Osteoblast (primary cell): ENCODE measurements at regions not wholly inside any gene's neighbourhood (a gene's known extent, or its start where the extent isn't known, plus 50 kb on each side); places are given as distances from the start of the nearest gene placed in this dataset.

Experiments used
- DNase-seq: peaks from one replicate; pipeline ENCODE4 v3.0.0; 2011; ENCODE audit warnings: low spot score, mixed read lengths; ENCODE audit not compliant: insufficient read length; ENCODE audit errors: missing footprints
- H2AFZ ChIP-seq: 2 replicates; pipeline ENCODE4 v1.6.0; 2011; ENCODE audit warnings: mild to moderate bottlenecking, low read length
- H3K27ac ChIP-seq: 2 replicates; pipeline ENCODE4 v1.5.1; 2011; ENCODE audit warnings: mild to moderate bottlenecking, low read depth, low read length, moderate library complexity
- H3K27me3 ChIP-seq: 2 replicates; pipeline ENCODE4 v1.6.0; 2012; ENCODE audit warnings: mild to moderate bottlenecking, control low read depth, inconsistent platforms, low read length, moderate library complexity; ENCODE audit not compliant: insufficient read depth
- H3K36me3 ChIP-seq: 2 replicates; pipeline ENCODE4 v1.5.1; 2011; ENCODE audit warnings: mild to moderate bottlenecking, low read length, control low read depth, moderate library complexity; ENCODE audit not compliant: insufficient read depth
- H3K4me1 ChIP-seq: 2 replicates; pipeline ENCODE4 v1.5.1; 2011; ENCODE audit warnings: mild to moderate bottlenecking, low read length, control low read depth, moderate library complexity; ENCODE audit not compliant: insufficient read depth
- H3K4me2 ChIP-seq: 2 replicates; pipeline ENCODE4 v1.6.0; 2011; ENCODE audit warnings: mild to moderate bottlenecking, low read length; ENCODE audit not compliant: insufficient read depth
- H3K4me3 ChIP-seq: fragments of 200-600 bp; sonication (generic); 3 replicates; pipeline ENCODE4 v1.5.1; 2012; ENCODE audit warnings: mild to moderate bottlenecking, low read length, inconsistent platforms; ENCODE audit not compliant: insufficient read depth
- H3K79me2 ChIP-seq: 2 replicates; pipeline ENCODE4 v1.6.0; 2012; ENCODE audit warnings: mild to moderate bottlenecking, low read length, control low read depth, inconsistent platforms; ENCODE audit not compliant: insufficient read depth
- H3K9me3 ChIP-seq: 2 replicates; pipeline ENCODE4 v1.5.1; 2011; ENCODE audit warnings: low read depth, low read length, control low read depth
- H4K20me1 ChIP-seq: 2 replicates; pipeline ENCODE4 v1.6.0; 2012; ENCODE audit warnings: mild to moderate bottlenecking, low read length, control low read depth; ENCODE audit not compliant: insufficient read depth
- CTCF ChIP-seq: IDR thresholded peaks from 2 replicates; pipeline ENCODE4 v1.5.1; 2011; ENCODE audit warnings: mild to moderate bottlenecking, low read depth, low read length, moderate library complexity; ENCODE audit errors: extremely low read depth

DNA sequence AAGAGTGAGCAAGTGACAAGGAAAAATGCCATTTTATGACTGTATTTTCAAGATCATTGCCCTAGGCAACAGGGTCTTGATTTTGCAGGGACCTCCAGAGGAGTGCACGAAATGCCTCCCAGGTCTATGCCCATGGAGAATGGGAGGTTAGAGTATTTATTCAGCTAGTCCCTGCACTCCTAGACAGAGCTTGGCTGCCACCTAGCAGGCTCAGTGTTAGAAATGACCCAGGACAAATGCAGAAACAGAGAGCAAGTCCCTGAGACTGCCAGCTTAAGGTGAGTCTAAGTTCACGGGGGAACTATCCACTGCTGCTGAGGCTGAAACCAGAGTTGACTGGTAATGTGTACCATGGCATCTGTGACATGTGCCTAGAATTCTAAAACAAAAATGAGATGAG lies 506.4 kb downstream of the MED13L start:
- Histone ChIP-seq H2AFZ (no peak overlapping the region), H3K27ac (no peak overlapping the region), H3K27me3 (no peaks in the 10 kb centered on the region), H3K9me3 (no peaks in the 10 kb centered on the region), H4K20me1 (no peaks in the 10 kb centered on the region), H3K4me3 (no peak overlapping the region), H3K4me2 (no peak overlapping the region), H3K36me3 (no peaks in the 10 kb centered on the region), H3K4me1 (no peaks in the 10 kb centered on the region), H3K79me2 (no peaks in the 10 kb centered on the region)
- no peak for DNase-seq
- no peak for TF ChIP-seq CTCF

- Histone ChIP-seq H3K27me3 (no peaks in the 10 kb centered on the region), H3K4me2 (no peak overlapping the region), H3K79me2 (no peaks in the 10 kb centered on the region), H3K4me3 (no peak overlapping the region), H2AFZ (no peak overlapping the region), H3K4me1 (no peaks in the 10 kb centered on the region), H3K9me3 (no peaks in the 10 kb centered on the region), H3K27ac (no peak overlapping the region), H4K20me1 (no peaks in the 10 kb centered on the region), H3K36me3 (no peaks in the 10 kb centered on the region)
- TF ChIP-seq CTCF, result no peak
- no peak for DNase-seq
These were observed 506.9 kb downstream of the MED13L start for GRCh38 chr12:115770643-115771042.

DNA sequence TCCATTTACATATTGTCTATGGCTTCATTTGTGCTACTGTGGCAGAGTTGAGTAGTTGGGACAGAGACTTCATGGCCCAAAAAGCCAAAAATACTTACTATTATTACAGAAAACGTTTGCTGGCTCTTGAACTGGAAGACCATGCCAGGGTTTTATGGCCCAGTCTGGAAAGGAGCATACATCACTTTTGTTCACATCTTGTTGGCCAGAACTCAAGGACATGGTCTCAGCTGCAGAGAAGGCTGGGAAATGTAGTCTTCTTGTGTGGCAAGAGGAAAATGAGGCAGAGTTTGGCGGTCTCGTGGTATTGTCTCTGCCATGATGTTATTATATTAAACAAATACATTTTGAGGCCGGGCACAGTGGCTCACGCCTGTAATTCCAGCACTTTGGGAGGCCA lies 509.6 kb downstream of the MED13L start:
- no peak for TF ChIP-seq CTCF

DNA sequence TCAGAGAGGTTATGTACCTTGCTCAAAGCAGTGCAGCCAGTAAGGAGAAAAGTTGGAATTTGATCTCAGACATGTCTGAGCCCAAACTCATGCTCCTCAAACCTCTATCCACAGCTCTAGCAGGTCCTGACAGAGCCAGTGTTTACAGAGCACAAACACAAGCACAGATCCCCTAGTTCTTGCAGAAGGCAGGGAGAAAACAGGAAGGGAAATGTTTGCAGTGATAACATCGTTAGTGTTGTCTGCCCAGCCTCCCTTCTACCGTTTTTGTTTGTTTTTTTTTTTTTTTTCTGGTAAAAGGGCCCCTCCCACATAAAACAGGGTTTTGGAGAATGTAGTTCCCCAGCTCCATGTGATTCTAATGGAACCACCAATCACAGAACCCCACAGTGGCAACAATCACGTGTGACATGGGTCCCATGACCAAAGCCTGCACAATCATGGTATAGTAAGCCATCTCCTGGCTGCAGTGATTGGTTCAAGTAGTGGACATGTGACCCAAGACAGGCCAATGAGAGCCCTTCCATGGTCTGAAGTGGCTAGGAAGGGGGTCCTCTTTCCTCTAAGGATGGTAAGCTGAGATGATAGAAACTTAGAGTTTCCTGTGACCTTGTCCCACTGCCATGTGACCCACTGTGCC lies 513.4 kb downstream of the MED13L start:
- no peak overlapping the region for H3K4me2 ChIP-seq
- no peaks in the 10 kb centered on the region for H3K9me3 ChIP-seq
- H3K36me3 ChIP-seq, result no peaks in the 10 kb centered on the region
- no peaks in the 10 kb centered on the region for H3K79me2 ChIP-seq
- no peak overlapping the region for H3K27ac ChIP-seq
- H3K4me3 ChIP-seq, result no peak overlapping the region
- no peaks in the 10 kb centered on the region for H3K4me1 ChIP-seq
- no peaks in the 10 kb centered on the region for H3K27me3 ChIP-seq
- no peaks in the 10 kb centered on the region for H4K20me1 ChIP-seq
- no peak for TF ChIP-seq CTCF
- no peak for DNase-seq
- no peak overlapping the region for H2AFZ ChIP-seq

More for the DNA sequence above, 509.6 kb downstream of the MED13L start:
- Histone ChIP-seq H3K27ac (no peak overlapping the region), H3K4me2 (no peak overlapping the region), H4K20me1 (no peaks in the 10 kb centered on the region), H3K4me1 (no peaks in the 10 kb centered on the region), H3K36me3 (no peaks in the 10 kb centered on the region), H3K79me2 (no peaks in the 10 kb centered on the region), H2AFZ (no peak overlapping the region), H3K4me3 (no peak overlapping the region), H3K27me3 (no peaks in the 10 kb centered on the region), H3K9me3 (no peaks in the 10 kb centered on the region)
- DNase-seq, result no peak
